HG02642 (cell line): ENCODE measurements at regions not wholly inside any gene's neighbourhood (a gene's known extent, or its start where the extent isn't known, plus 50 kb on each side); places are given as distances from the start of the nearest gene placed in this dataset.
"Not testable (repeated sequence)": the region's sequence is repeated elsewhere in the genome, so short reads cannot be mapped to it uniquely, and the experiment has no call there.

Source experiments
- ATAC-seq: cut with Tn5 transposase; IDR thresholded peaks from one replicate; pipeline ENCODE4 v1.9.1; 2021; ENCODE audit warnings: mild to moderate bottlenecking; ENCODE audit not compliant: unreplicated experiment, poor library complexity

- no peak for ATAC-seq
These were observed 98.5 kb upstream of the POGK start for GRCh38 chr1:166740668-166741276.

GRCh38 chr1:166763318-166763717 is 76.0 kb upstream of the POGK start:
- no peak for ATAC-seq

GRCh38 chr1:166766942-166767341 is 72.3 kb upstream of the POGK start:
- no peak for ATAC-seq

GRCh38 chr1:166784646-166785045 is 54.6 kb upstream of the POGK start:
- not testable (repeated sequence) for ATAC-seq

GRCh38 chr1:166785987-166786386 is 53.3 kb upstream of the POGK start:
- no peak for ATAC-seq

GRCh38 chr1:166789286-166789685 is 50.0 kb upstream of the POGK start:
- ATAC-seq: no peak
